ENCODE measurements at regions not wholly inside any gene's neighbourhood (a gene's known extent, or its start where the extent isn't known, plus 50 kb on each side); places are given as distances from the start of the nearest gene placed in this dataset.
A peak's percentile ranks its signal among the peaks of the same experiment; 100 is the strongest.

DNA sequence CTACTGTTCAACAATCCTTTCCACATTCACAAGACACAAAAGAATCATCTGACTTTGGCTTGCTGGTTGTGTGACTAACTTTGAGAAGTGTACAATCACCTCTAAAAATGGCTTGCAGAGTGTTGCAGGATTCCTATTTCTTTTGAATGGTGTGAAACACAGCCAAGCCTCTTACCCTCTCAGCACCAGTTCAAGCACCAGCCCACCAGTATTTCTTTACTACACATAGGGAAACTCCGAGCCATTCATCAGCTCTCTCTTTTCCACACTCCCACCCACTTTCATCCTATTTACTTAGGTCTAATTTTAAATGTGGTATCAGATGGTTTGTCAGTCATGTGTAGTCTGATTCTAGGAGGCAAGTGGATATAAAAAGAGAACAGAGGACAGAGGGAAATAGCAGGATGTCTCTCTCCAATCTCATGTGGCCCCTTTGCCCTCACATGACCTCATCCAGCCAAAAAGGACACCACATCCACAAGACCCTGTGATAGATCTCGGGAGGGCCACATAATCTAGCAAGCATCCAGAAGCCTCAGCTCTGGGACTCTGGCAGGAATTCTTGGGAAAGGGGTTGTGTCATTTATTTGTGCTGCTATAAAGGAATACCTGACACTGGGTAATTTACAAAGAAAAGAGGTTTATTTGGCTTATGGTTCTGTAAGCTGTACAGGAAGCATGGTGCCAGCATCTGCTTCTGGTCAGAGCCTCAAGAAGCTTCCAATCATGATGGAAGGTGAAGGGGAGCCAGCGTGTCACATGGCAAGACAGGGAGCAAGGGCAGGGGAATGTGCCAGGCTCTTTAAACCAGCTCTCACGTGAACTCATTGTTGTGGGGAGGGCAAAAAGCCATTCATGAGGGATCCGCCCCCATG, 66.8 kb upstream of the NEBL start:
- no peaks in the 10 kb centered on the region for H3K4me1 ChIP-seq (ENCODE audit: control insufficient read depth, extremely low read depth, insufficient read depth, low read length)
- H3K27ac ChIP-seq (ENCODE audit: insufficient read depth, low read length) = no peak overlapping the region
- H3K79me2 ChIP-seq (ENCODE audit: control insufficient read depth, insufficient read depth, low read length) = no peaks in the 10 kb centered on the region
- no peak overlapping the region for H3K4me3 ChIP-seq (replicated peaks in 1 of 4; ENCODE audit: control extremely low read depth in 1 of 4, insufficient read depth in 1 of 4, low read depth in 3 of 4, low read length in 4 of 4)
- H2AFZ ChIP-seq (ENCODE audit: low read length) = no peak overlapping the region
- H3K4me2 ChIP-seq (ENCODE audit: extremely low read depth, insufficient read depth, low read length) = no peak overlapping the region
- DNase-seq (ENCODE audit: low read depth in 2 of 2) = no peak
- H3K36me3 ChIP-seq (ENCODE audit: control insufficient read depth, insufficient read depth, low read length) = no peaks in the 10 kb centered on the region
- no peaks in the 10 kb centered on the region for H3K9me3 ChIP-seq (ENCODE audit: control insufficient read depth, insufficient read depth, low read depth, low read length)
- H3K27me3 ChIP-seq (ENCODE audit: control insufficient read depth, insufficient read depth, low read length) = no peaks in the 10 kb centered on the region
- H3K9ac ChIP-seq (ENCODE audit: insufficient read depth, low read length) = no peak overlapping the region
- no peaks in the 10 kb centered on the region for H4K20me1 ChIP-seq (ENCODE audit: control insufficient read depth, extremely low read depth, insufficient read depth, low read length)
- TF ChIP-seq, protein P1, sequence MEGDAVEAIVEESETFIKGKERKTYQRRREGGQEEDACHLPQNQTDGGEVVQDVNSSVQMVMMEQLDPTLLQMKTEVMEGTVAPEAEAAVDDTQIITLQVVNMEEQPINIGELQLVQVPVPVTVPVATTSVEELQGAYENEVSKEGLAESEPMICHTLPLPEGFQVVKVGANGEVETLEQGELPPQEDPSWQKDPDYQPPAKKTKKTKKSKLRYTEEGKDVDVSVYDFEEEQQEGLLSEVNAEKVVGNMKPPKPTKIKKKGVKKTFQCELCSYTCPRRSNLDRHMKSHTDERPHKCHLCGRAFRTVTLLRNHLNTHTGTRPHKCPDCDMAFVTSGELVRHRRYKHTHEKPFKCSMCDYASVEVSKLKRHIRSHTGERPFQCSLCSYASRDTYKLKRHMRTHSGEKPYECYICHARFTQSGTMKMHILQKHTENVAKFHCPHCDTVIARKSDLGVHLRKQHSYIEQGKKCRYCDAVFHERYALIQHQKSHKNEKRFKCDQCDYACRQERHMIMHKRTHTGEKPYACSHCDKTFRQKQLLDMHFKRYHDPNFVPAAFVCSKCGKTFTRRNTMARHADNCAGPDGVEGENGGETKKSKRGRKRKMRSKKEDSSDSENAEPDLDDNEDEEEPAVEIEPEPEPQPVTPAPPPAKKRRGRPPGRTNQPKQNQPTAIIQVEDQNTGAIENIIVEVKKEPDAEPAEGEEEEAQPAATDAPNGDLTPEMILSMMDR (conservative IDR thresholded peaks at IDR 0.05 in 1 of 2, IDR thresholded peaks at IDR 0.05 in 1 of 2; ENCODE audit: low read depth in 1 of 2, low read length in 2 of 2) = no peak
- TF ChIP-seq EZH2 (IDR thresholded peaks at IDR 0.05; ENCODE audit: low read length, missing control alignments) = no peak

DNA sequence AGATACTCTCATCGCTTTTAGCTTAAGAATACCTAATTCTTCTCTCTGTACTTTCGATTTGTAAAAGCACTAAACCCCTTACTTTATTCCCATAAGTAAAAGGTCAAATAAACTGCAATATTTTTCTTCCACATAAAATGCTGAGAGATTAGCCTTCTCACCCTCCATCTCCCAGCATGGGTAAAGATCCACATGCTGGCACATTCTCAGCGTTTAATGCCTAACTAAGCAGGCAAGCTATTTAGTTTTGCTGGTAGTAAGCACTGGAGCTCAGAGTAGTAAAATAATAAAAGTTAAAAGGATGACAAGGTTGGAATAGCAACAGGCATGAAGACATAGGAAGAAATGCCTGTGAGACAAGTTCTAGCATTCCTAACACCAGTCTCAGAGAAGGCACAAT, 65.9 kb upstream of the NEBL start:
- H3K27me3 ChIP-seq (ENCODE audit: control insufficient read depth, insufficient read depth, low read length) = no peaks in the 10 kb centered on the region
- H3K79me2 ChIP-seq (ENCODE audit: control insufficient read depth, insufficient read depth, low read length) = no peaks in the 10 kb centered on the region
- H3K36me3 ChIP-seq (ENCODE audit: control insufficient read depth, insufficient read depth, low read length) = no peaks in the 10 kb centered on the region
- no peaks in the 10 kb centered on the region for H3K4me1 ChIP-seq (ENCODE audit: control insufficient read depth, extremely low read depth, insufficient read depth, low read length)
- no peak for DNase-seq (ENCODE audit: low read depth in 2 of 2)
- TF ChIP-seq EZH2 (IDR thresholded peaks at IDR 0.05; ENCODE audit: low read length, missing control alignments) = no peak
- TF ChIP-seq, protein P1 (conservative IDR thresholded peaks at IDR 0.05 in 1 of 2, IDR thresholded peaks at IDR 0.05 in 1 of 2; ENCODE audit: low read depth in 1 of 2, low read length in 2 of 2) = no peak
- no peak overlapping the region for H3K27ac ChIP-seq (ENCODE audit: insufficient read depth, low read length)
- no peak overlapping the region for H3K4me3 ChIP-seq (replicated peaks in 1 of 4; ENCODE audit: control extremely low read depth in 1 of 4, insufficient read depth in 1 of 4, low read depth in 3 of 4, low read length in 4 of 4)
- no peaks in the 10 kb centered on the region for H3K9me3 ChIP-seq (ENCODE audit: control insufficient read depth, insufficient read depth, low read depth, low read length)
- H4K20me1 ChIP-seq (ENCODE audit: control insufficient read depth, extremely low read depth, insufficient read depth, low read length) = no peaks in the 10 kb centered on the region
- no peak overlapping the region for H3K4me2 ChIP-seq (ENCODE audit: extremely low read depth, insufficient read depth, low read length)
- no peak overlapping the region for H2AFZ ChIP-seq (ENCODE audit: low read length)
- no peak overlapping the region for H3K9ac ChIP-seq (ENCODE audit: insufficient read depth, low read length)

DNA sequence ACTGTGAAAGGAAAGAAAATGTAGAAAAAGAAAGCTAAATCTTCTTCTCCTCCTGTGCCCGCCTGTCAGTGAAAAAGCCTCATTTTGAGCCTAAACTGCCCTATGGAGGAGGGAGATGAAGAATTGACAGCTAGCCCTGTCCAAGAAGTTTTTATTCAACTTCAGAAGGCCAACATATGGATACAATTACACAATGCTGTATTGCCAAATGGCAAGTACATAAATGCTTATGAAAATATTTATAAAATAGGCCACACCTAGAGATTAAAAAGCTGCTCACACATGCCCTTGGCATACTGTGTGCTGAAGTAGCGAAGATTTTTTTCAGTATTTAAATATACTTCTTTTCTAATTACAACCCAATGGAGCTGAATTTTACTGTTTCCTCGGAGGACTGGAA, 65.1 kb upstream of the NEBL start:
- no peak overlapping the region for H3K9ac ChIP-seq (ENCODE audit: insufficient read depth, low read length)
- no peaks in the 10 kb centered on the region for H3K79me2 ChIP-seq (ENCODE audit: control insufficient read depth, insufficient read depth, low read length)
- H3K4me1 ChIP-seq (ENCODE audit: control insufficient read depth, extremely low read depth, insufficient read depth, low read length) = no peaks in the 10 kb centered on the region
- no peaks in the 10 kb centered on the region for H3K36me3 ChIP-seq (ENCODE audit: control insufficient read depth, insufficient read depth, low read length)
- DNase-seq (ENCODE audit: low read depth in 2 of 2) = peak in 1 of 2 donors; percentile 86
- H3K4me3 ChIP-seq (replicated peaks in 1 of 4; ENCODE audit: control extremely low read depth in 1 of 4, insufficient read depth in 1 of 4, low read depth in 3 of 4, low read length in 4 of 4) = no peak overlapping the region
- no peaks in the 10 kb centered on the region for H4K20me1 ChIP-seq (ENCODE audit: control insufficient read depth, extremely low read depth, insufficient read depth, low read length)
- H3K27me3 ChIP-seq (ENCODE audit: control insufficient read depth, insufficient read depth, low read length) = no peaks in the 10 kb centered on the region
- peak overlapping the region; percentile 3 for H3K4me2 ChIP-seq (ENCODE audit: extremely low read depth, insufficient read depth, low read length)
- H3K27ac ChIP-seq (ENCODE audit: insufficient read depth, low read length) = no peak overlapping the region
- no peaks in the 10 kb centered on the region for H3K9me3 ChIP-seq (ENCODE audit: control insufficient read depth, insufficient read depth, low read depth, low read length)
- H2AFZ ChIP-seq (ENCODE audit: low read length) = no peak overlapping the region
- TF ChIP-seq EZH2 (IDR thresholded peaks at IDR 0.05; ENCODE audit: low read length, missing control alignments) = no peak
- TF ChIP-seq, protein P1 (conservative IDR thresholded peaks at IDR 0.05 in 1 of 2, IDR thresholded peaks at IDR 0.05 in 1 of 2; ENCODE audit: low read depth in 1 of 2, low read length in 2 of 2) = no peak
